Body of pancreas (tissue), 4 donors: ENCODE measurements at regions not wholly inside any gene's neighbourhood (a gene's known extent, or its start where the extent isn't known, plus 50 kb on each side); places are given as distances from the start of the nearest gene placed in this dataset.
"Not testable (repeated sequence)": the region's sequence is repeated elsewhere in the genome, so short reads cannot be mapped to it uniquely, and the experiment has no call there.

Experiments used
- CTCF ChIP-seq, 7 experiments: fragments of 450-650 bp in 4 of 7; fragments of 200-600 bp in 3 of 7; sonication (generic) in 3 of 7; IDR thresholded peaks; one replicate each; pipeline ENCODE4 v1.5.1; 2016 to 2019; ENCODE audit warnings: antibody characterized with exemption in 7 of 7
- POLR2A ChIP-seq, 3 donors: fragments of 450-650 bp; IDR thresholded peaks; one replicate each; pipeline ENCODE4 v1.6.1; 2016; ENCODE audit warnings: antibody characterized with exemption in 3 of 3, mild to moderate bottlenecking in 2 of 3

- not testable (repeated sequence) for TF ChIP-seq CTCF, POLR2A (IDR thresholded peaks at IDR 0.05)
Measured at GRCh38 chr21:35977860-35978259, 82.5 kb downstream of the SETD4 start.
